Activated naive CD4-positive, alpha-beta T cell treated with Interleukin-2 at 50 U/mL for 16 hours (primary cell): ENCODE measurements at regions not wholly inside any gene's neighbourhood (a gene's known extent, or its start where the extent isn't known, plus 50 kb on each side); places are given as distances from the start of the nearest gene placed in this dataset.

ENCODE experiments used
- DNase-seq: peaks from one replicate; pipeline ENCODE4 v3.0.0-alpha.2; 2020

DNA sequence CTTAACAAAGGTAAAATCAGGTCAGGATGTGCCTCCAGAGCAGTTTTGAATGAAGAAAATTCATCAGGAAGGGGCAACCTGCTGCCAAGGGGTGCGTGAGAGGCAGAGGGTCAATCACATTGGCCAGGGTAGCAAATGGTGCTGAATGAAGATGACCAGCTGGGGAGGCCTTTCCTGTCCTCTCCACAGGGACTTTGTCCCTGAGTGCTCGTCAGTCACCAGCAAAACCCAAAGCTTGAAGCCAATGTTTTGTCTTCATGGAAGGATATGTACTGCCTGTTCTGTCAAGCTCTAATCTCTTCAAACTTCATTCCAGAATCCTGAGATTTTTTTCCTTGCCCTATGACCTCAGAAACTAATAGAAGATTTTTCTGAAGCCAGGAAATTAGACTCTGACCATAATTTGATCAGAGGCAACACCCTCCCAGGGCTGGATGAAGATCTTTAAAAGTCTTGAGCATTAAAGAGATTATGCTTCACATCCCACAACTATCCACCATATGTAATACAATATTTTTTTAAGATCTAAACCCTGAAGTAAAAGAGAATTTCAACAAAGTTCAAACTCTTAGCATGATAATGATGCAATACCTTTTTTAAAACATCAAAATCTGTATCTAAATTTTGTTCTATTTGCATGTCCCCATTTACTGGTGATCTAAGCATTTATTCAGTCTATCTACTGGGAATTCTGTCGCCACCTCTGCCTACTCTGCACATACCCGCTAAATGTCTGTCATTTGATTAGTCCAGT, 243.0 kb downstream of the SNX13 start:
- DNase-seq: no peak

DNA sequence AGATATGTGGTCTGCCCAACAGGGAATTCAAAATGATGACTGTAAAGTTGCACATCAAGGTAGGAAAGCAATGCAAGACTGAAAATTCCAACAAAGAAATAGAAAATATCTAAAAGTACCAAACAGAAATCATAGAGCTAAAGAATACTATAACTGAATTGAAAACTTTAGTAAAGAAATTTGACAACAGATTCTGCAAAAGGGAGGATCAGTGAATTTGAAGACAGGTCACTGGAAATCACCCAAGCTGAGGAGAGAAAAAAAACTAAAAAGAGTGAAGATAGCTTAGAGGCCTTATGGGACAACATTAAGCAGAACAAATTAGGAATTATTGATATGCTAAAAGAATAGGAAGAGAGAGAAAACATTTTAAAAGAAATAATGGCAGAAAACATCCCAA, 240.6 kb downstream of the SNX13 start:
- no peak for DNase-seq

DNA sequence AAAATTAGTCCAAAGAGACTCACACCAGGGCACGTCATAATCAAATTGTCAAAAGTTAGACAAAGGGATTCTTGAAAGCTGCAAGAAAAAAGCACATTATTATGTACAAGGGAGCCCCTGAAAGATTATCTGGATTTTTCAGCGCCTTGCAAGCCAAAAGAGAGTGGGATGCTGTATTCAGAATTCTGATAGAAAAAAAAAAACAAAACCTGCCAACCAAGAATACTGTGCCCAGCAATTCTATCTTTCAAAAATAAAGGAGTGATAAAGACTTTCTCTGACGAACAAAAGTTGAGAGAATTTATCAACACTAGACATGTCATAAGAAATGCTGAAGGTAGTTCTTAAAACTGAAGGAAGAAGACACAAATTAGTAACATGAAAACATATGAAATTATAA, 240.2 kb downstream of the SNX13 start:
- no peak for DNase-seq

DNA sequence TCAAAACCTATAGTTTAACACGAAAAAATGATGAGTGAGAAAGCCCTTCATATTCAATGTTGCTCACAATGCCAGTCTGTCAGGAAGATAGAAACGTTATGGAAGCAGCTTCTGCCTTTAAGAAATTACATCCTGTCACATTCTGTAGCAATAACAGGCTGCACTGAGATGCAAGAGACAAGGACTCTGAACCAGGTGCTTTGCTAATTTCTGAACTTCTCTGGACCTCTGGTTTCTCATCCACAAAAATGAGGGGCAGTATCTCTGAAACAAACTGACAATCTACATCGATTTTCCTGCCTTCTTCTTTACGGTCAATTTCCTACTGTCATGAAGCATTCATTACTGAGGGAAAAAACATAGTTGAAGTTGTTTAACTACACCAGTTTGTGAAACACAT, 234.0 kb downstream of the SNX13 start:
- DNase-seq: no peak

DNA sequence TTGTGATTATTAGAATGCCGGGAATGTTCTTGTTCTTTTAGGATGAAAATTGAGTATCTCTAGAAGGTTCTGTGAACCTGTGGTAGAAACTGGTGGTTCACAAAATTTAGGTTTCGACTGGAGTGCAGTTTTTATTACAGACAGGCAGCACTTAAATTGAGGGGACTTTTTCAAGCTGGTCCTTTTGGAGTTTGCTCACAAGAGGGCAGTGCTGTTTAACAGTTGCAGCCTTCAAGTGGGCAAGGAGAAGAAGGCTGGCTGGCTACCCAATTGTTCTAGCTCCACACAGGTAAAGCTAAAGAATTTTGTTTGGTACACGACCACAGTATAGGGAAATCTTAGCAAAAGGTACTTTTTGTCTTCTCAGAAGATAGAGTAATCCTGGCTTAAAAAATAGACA, 233.6 kb downstream of the SNX13 start:
- peak; percentile 5 for DNase-seq

DNA sequence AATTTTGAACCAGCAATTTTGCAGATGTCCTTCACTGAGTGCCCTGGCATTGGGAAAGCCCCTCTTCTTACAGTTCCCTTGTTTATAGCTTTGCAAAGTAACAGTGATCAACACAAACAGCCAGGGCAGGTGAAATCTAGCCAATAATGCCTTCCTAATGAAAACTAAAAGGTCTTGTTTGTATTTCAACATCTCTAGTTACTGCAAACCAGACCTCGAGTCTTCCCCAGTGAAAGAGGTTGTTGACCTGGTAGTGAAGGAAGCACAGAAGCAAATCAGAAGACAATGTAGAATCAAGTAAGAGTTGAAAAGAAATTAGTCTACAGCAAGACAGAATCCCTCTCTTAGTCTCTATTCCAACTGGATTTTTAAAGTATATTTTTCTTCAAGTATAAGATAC, 231.2 kb downstream of the SNX13 start:
- no peak for DNase-seq

DNA sequence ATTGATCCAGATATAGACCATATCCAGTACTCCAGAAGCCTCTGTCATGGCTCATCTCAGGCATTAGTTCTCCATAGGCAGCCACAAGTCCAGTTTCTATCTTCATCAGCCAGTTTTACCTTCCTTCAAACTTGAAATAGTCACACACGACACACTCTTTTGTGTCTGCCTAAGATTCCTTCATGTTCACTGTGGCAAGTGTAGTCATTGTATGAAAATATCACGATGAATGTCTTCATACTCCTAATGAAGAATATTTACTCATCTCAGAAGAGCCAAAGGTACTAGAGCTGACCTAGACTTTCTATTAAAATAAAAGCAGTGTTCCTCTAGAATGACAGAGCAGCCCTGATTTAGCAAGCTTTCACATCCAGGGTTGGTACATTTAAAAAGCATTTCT, 230.7 kb downstream of the SNX13 start:
- no peak for DNase-seq

DNA sequence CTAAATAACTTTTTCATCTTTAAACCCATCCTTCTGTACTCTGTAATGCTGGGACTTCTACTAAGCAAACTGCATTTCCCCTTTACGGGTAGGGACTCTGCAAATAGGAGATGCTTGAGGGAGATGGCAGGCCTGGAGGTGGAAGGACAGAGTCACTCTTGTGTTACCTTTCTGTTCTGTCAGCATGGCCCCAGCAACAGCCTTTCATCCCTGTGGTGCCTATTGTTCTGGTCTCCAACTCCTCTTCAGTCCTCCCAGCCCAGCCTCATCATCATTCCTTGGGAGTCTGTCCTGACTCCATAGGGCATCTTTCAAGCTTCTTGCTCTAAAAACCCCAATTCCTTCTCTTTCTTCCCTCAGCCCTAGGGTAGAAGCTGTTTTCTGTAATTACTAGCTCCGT, 230.0 kb downstream of the SNX13 start:
- DNase-seq: no peak

DNA sequence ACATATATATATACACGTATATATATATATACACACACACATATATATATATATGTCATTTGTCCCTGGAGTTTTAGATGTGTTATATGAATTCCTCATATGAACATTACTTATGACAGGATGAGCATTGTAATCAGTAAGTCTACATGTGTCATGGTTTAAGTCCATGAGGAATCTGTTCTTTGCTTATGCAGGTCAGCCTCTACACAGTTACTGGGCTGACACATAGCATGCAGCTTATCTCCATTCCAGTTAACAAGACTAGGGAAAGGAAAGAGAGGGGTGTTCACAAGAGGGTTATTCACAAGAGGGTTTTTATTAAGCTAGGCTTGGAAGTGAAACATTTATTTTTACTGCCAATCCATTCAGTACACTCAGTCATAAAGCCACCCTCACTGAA, 226.7 kb downstream of the SNX13 start:
- no peak for DNase-seq

DNA sequence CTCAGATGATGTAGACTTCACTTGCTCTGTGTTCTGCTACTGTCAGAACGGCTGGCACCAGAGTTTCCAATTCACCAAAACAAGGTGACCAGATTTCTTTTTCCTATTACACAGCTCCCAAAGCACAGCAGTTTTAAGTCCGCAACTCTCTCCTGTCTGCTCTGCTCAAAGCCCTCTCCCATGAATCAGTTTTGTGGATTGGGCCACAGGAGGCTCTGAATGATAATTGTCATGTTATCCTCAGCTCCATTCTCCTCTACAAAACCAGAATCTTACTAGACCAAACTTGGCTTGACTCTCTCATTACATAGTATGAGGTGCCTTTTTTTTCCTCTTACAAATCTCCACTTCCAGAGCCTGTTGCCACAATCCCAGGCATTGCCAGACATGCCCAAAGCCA, 223.5 kb downstream of the SNX13 start:
- DNase-seq: no peak

DNA sequence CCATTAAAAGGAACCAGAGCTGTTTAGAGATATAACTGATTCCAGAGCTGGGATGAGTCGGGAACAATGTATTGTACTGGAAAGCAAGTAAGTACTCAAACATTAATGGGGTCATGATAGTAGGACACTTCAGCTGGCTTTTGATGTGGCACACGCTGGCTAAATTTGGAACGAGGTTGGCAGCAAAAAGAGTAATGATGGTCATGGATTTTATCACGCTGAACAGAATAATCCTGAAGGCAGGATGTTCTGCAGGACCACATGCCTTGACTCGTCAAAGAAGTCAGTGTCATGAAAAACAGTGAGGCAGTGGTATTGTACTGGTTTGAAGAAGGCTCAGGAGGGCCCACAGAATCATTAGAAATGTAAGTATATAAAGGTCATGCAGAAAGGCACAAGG, 220.3 kb downstream of the SNX13 start:
- DNase-seq: no peak

DNA sequence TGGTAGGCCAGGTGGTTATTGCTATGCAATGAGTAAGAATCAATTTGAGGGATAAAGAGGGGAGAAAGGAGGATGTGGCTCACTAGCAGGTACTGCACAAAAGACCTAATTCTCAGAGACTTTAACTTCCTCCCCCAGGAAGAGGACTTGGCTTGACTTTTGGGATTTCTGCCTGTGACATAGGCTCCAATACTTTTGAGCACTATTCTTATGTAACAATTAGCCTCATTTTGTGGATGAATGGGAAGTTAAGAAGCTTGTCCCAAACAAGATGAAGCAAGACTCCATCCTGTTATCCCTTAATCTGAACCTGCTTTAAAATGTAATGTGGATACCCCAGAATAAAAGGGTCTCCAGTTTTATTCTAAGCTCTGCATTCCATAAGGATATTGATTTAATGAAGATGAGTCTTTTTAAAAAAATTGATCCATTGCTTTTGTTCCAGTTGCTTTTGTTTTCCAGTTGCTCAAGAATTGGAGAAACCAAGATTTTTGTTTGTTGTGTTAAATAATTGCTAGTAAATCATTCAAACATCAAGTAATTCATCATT, 218.5 kb downstream of the SNX13 start:
- DNase-seq: no peak

DNA sequence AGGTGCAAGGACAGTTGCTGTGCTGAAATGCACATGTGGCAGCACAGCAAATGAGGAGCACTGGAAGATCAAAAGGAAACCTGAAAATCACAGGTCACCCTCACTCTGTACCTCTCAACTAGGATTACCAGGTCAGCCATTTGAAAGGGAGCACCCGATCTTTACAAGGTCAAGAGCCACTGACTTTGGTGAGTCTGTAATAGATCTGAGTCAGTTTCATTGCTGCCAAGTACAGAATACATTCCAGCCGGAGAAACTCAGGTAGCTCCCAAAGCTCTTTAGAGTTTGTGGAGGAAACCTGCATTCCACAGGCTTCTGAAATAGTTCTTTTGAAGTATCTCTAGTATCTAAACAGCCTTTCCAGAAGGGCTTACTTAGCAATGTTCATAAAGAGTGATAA, 217.5 kb downstream of the SNX13 start:
- no peak for DNase-seq

DNA sequence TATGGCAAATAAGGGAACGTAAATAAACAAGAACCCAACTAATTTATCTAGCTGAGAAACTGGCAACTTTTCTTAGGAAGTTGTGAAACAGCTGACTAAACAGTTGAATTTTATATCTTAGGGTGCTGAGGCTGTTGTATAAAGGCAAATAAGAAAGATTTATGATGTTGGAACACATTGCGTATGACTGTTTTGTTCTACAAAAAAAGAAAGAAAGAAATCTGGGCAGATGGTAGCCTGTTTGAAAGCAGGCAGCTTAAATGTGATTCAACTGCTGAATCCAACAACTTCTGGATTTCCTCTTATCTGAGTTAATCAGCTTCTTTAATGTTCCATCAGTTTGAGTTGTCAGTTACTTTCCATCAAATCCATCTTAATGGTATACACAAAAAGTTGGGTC, 214.5 kb downstream of the SNX13 start:
- no peak for DNase-seq

DNA sequence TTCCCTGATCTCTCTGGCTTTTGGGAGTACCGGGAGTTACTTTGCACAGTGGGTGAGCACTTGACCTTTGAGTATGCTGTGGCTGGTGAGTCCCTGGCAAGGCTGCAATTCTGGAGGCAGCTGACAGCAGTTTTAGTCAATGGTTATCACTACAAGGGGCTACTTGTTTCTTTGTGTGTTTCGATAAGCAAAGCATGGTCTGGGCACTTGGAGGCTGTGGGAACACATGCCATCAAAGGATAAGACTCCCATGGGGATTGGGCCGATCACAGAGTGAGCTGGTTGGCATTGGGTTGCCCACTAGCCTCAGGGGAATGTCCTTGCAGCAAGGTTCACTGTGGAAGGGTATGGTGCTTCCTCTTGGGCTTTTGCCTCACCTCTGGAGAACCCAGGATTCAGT, 208.2 kb downstream of the SNX13 start:
- no peak for DNase-seq
